HG02870 (cell line): ENCODE measurements at regions not wholly inside any gene's neighbourhood (a gene's known extent, or its start where the extent isn't known, plus 50 kb on each side); places are given as distances from the start of the nearest gene placed in this dataset.

Experiments
- ATAC-seq: cut with Tn5 transposase; IDR thresholded peaks from one replicate; pipeline ENCODE4 v1.9.1; 2021; ENCODE audit warnings: mild to moderate bottlenecking, moderate library complexity; ENCODE audit not compliant: unreplicated experiment

- no peak for ATAC-seq
These were observed 50.0 kb downstream of the PABIR2 start for GRCh38 chrX:134747006-134747405.

GRCh38 chrX:134746410-134746785 lies 50.6 kb downstream of the PABIR2 start:
- no peak for ATAC-seq

- no peak for ATAC-seq
These were observed 51.2 kb downstream of the PABIR2 start for GRCh38 chrX:134745636-134746409.

GRCh38 chrX:134743091-134743490 lies 53.9 kb downstream of the PABIR2 start:
- ATAC-seq, result no peak

GRCh38 chrX:134742573-134742972 lies 54.4 kb downstream of the PABIR2 start:
- ATAC-seq, result no peak

- ATAC-seq, result no peak
These were observed 55.3 kb downstream of the PABIR2 start for GRCh38 chrX:134741746-134742145.

GRCh38 chrX:134738986-134739740 lies 57.8 kb downstream of the PABIR2 start:
- no peak for ATAC-seq

GRCh38 chrX:134738445-134738844 lies 58.6 kb downstream of the PABIR2 start:
- no peak for ATAC-seq

- ATAC-seq, result no peak
These were observed 59.2 kb downstream of the PABIR2 start for GRCh38 chrX:134737721-134738369.

GRCh38 chrX:134737061-134737460 lies 59.9 kb downstream of the PABIR2 start:
- ATAC-seq, result no peak

GRCh38 chrX:134736356-134736755 lies 60.6 kb downstream of the PABIR2 start:
- ATAC-seq, result no peak

GRCh38 chrX:134735015-134735414 lies 62.0 kb downstream of the PABIR2 start:
- no peak for ATAC-seq

GRCh38 chrX:134734466-134734952 lies 62.5 kb downstream of the PABIR2 start:
- no peak for ATAC-seq

- no peak for ATAC-seq
These were observed 63.4 kb downstream of the PABIR2 start for GRCh38 chrX:134733591-134733990.

- no peak for ATAC-seq
These were observed 64.3 kb downstream of the PABIR2 start for GRCh38 chrX:134732676-134733075.

- no peak for ATAC-seq
These were observed 64.9 kb downstream of the PABIR2 start for GRCh38 chrX:134732152-134732551.

- ATAC-seq, result no peak
These were observed 69.1 kb upstream of the PLAC1 start for GRCh38 chrX:134727363-134727762.

- no peak for ATAC-seq
These were observed 66.9 kb upstream of the PLAC1 start for GRCh38 chrX:134725103-134725690.

- ATAC-seq, result no peak
These were observed 63.7 kb upstream of the PLAC1 start for GRCh38 chrX:134721766-134722532.

- no peak for ATAC-seq
These were observed 60.7 kb upstream of the PLAC1 start for GRCh38 chrX:134718966-134719317.
